ENCODE measurements at regions not wholly inside any gene's neighbourhood (a gene's known extent, or its start where the extent isn't known, plus 50 kb on each side); places are given as distances from the start of the nearest gene placed in this dataset.
"Not testable (repeated sequence)": the region's sequence is repeated elsewhere in the genome, so short reads cannot be mapped to it uniquely, and the experiment has no call there.

- DNase-seq = no peak
These were observed 1636.5 kb upstream of the FLRT2 start for GRCh38 chr14:83893447-83893846.

- DNase-seq = no peak
These were observed 1635.4 kb upstream of the FLRT2 start for GRCh38 chr14:83894568-83894967.

GRCh38 chr14:83898558-83898957 is 1631.4 kb upstream of the FLRT2 start:
- not testable (repeated sequence) for DNase-seq

GRCh38 chr14:83899706-83900105 is 1630.2 kb upstream of the FLRT2 start:
- DNase-seq = no peak

GRCh38 chr14:83905157-83905556 is 1624.8 kb upstream of the FLRT2 start:
- no peak for DNase-seq

- no peak for DNase-seq
These were observed 1621.5 kb upstream of the FLRT2 start for GRCh38 chr14:83908419-83908818.

GRCh38 chr14:83909507-83909906 is 1620.4 kb upstream of the FLRT2 start:
- DNase-seq = no peak

- no peak for DNase-seq
These were observed 1617.8 kb upstream of the FLRT2 start for GRCh38 chr14:83912032-83912642.

- DNase-seq = no peak
These were observed 1616.5 kb upstream of the FLRT2 start for GRCh38 chr14:83913476-83913875.

- no peak for DNase-seq
These were observed 1611.4 kb upstream of the FLRT2 start for GRCh38 chr14:83918546-83918945.

GRCh38 chr14:83919675-83920074 is 1610.3 kb upstream of the FLRT2 start:
- DNase-seq = not testable (repeated sequence)

GRCh38 chr14:83923842-83924241 is 1606.1 kb upstream of the FLRT2 start:
- no peak for DNase-seq

- DNase-seq = no peak
These were observed 1605.7 kb upstream of the FLRT2 start for GRCh38 chr14:83924259-83924658.

GRCh38 chr14:83940253-83940652 is 1589.7 kb upstream of the FLRT2 start:
- no peak for DNase-seq

GRCh38 chr14:83958359-83958758 is 1571.6 kb upstream of the FLRT2 start:
- no peak for DNase-seq

- DNase-seq = no peak
These were observed 1569.0 kb upstream of the FLRT2 start for GRCh38 chr14:83960832-83961512.

GRCh38 chr14:83969998-83970397 is 1559.9 kb upstream of the FLRT2 start:
- no peak for DNase-seq

GRCh38 chr14:83972631-83973030 is 1557.3 kb upstream of the FLRT2 start:
- no peak for DNase-seq

GRCh38 chr14:83974647-83975163 is 1555.2 kb upstream of the FLRT2 start:
- DNase-seq = no peak

- no peak for DNase-seq
These were observed 1554.5 kb upstream of the FLRT2 start for GRCh38 chr14:83975435-83975834.

- DNase-seq = no peak
These were observed 1553.8 kb upstream of the FLRT2 start for GRCh38 chr14:83975841-83976770.

GRCh38 chr14:83977583-83977982 is 1552.4 kb upstream of the FLRT2 start:
- no peak for DNase-seq

- not testable (repeated sequence) for DNase-seq
These were observed 1548.2 kb upstream of the FLRT2 start for GRCh38 chr14:83981676-83982258.
